ENCODE measurements at regions not wholly inside any gene's neighbourhood (a gene's known extent, or its start where the extent isn't known, plus 50 kb on each side); places are given as distances from the start of the nearest gene placed in this dataset.

GRCh38 chr5:61827445-61827975 is 478.5 kb upstream of the KIF2A start:
- TF ChIP-seq, protein P1, sequence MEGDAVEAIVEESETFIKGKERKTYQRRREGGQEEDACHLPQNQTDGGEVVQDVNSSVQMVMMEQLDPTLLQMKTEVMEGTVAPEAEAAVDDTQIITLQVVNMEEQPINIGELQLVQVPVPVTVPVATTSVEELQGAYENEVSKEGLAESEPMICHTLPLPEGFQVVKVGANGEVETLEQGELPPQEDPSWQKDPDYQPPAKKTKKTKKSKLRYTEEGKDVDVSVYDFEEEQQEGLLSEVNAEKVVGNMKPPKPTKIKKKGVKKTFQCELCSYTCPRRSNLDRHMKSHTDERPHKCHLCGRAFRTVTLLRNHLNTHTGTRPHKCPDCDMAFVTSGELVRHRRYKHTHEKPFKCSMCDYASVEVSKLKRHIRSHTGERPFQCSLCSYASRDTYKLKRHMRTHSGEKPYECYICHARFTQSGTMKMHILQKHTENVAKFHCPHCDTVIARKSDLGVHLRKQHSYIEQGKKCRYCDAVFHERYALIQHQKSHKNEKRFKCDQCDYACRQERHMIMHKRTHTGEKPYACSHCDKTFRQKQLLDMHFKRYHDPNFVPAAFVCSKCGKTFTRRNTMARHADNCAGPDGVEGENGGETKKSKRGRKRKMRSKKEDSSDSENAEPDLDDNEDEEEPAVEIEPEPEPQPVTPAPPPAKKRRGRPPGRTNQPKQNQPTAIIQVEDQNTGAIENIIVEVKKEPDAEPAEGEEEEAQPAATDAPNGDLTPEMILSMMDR (IDR thresholded peaks at IDR 0.05; ENCODE audit: low read length) = no peak
- TF ChIP-seq EZH2 (optimal IDR thresholded peaks at IDR 0.05; ENCODE audit: low read depth, low read length) (no peak), EZH2phosphoT487 (IDR thresholded peaks at IDR 0.05; ENCODE audit: low read length) (no peak)
